ENCODE measurements at regions not wholly inside any gene's neighbourhood (a gene's known extent, or its start where the extent isn't known, plus 50 kb on each side); places are given as distances from the start of the nearest gene placed in this dataset.
"Not testable (repeated sequence)": the region's sequence is repeated elsewhere in the genome, so short reads cannot be mapped to it uniquely, and the experiment has no call there.

GRCh38 chr12:90682398-90682797, 272.6 kb downstream of the CCER1 start:
- no peak for DNase-seq (ENCODE audit: low read depth)
- no peak for TF ChIP-seq CTCF (conservative IDR thresholded peaks at IDR 0.05; ENCODE audit: low read depth, low read length)

GRCh38 chr12:90679674-90680073, 275.3 kb downstream of the CCER1 start:
- no peak for DNase-seq (ENCODE audit: low read depth)
- TF ChIP-seq CTCF (conservative IDR thresholded peaks at IDR 0.05; ENCODE audit: low read depth, low read length), result no peak
- H3K4me3 ChIP-seq (ENCODE audit: low read depth, low read length), result no peak overlapping the region

More at GRCh38 chr12:90682398-90682797, 272.6 kb downstream of the CCER1 start:
- H3K4me3 ChIP-seq (ENCODE audit: low read depth, low read length), result no peak overlapping the region

GRCh38 chr12:90677552-90677951, 277.4 kb downstream of the CCER1 start:
- no peak for TF ChIP-seq CTCF (conservative IDR thresholded peaks at IDR 0.05; ENCODE audit: low read depth, low read length)
- no peak overlapping the region for H3K4me3 ChIP-seq (ENCODE audit: low read depth, low read length)
- no peak for DNase-seq (ENCODE audit: low read depth)

GRCh38 chr12:90677055-90677454, 277.9 kb downstream of the CCER1 start:
- TF ChIP-seq CTCF (conservative IDR thresholded peaks at IDR 0.05; ENCODE audit: low read depth, low read length), result no peak
- no peak overlapping the region for H3K4me3 ChIP-seq (ENCODE audit: low read depth, low read length)
- DNase-seq (ENCODE audit: low read depth), result no peak

GRCh38 chr12:90675106-90675505, 279.9 kb downstream of the CCER1 start:
- no peak for TF ChIP-seq CTCF (conservative IDR thresholded peaks at IDR 0.05; ENCODE audit: low read depth, low read length)
- no peak overlapping the region for H3K4me3 ChIP-seq (ENCODE audit: low read depth, low read length)
- no peak for DNase-seq (ENCODE audit: low read depth)

- DNase-seq (ENCODE audit: low read depth), result no peak
- TF ChIP-seq CTCF (conservative IDR thresholded peaks at IDR 0.05; ENCODE audit: low read depth, low read length), result no peak
- no peak overlapping the region for H3K4me3 ChIP-seq (ENCODE audit: low read depth, low read length)
Measured at GRCh38 chr12:90672081-90672480, 282.9 kb downstream of the CCER1 start.

GRCh38 chr12:90663949-90664348, 291.0 kb downstream of the CCER1 start:
- H3K4me3 ChIP-seq (ENCODE audit: low read depth, low read length); DNase-seq (ENCODE audit: low read depth): not testable (repeated sequence)

GRCh38 chr12:90659060-90659459, 295.9 kb downstream of the CCER1 start:
- TF ChIP-seq CTCF (conservative IDR thresholded peaks at IDR 0.05; ENCODE audit: low read depth, low read length), result no peak
- DNase-seq (ENCODE audit: low read depth), result no peak
- no peak overlapping the region for H3K4me3 ChIP-seq (ENCODE audit: low read depth, low read length)

All from epithelial cell of proximal tubule (primary cell).